ENCODE measurements at regions not wholly inside any gene's neighbourhood (a gene's known extent, or its start where the extent isn't known, plus 50 kb on each side); places are given as distances from the start of the nearest gene placed in this dataset.

GRCh38 chr1:118246646-118247045 lies 61.6 kb upstream of the SPAG17 start:
- DNase-seq (ENCODE audit: low spot score): no peak

DNA sequence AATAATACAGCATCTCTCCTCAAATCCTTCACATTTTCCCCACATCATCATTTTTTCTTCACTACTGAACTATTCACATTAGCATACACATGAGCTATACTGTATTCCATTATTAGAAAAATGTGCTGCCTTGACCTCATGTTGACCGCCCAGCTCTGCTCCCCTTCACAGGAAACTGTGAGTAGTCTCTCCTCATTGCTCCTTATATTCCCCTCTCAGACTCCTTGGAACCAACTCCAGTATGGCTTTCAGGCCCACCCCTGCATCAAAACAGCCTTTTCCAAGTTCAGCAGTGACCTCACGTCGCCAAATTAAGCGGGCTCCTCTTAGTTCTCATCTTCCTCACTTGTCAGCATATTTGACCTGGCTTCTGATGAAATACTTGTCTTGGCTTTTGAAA lies 59.2 kb upstream of the SPAG17 start:
- DNase-seq (ENCODE audit: low spot score): no peak

- DNase-seq (ENCODE audit: low spot score): no peak
These were observed 58.2 kb upstream of the SPAG17 start for GRCh38 chr1:118243269-118243668.
